CD4-positive, alpha-beta memory T cell (primary cell): ENCODE measurements at regions not wholly inside any gene's neighbourhood (a gene's known extent, or its start where the extent isn't known, plus 50 kb on each side); places are given as distances from the start of the nearest gene placed in this dataset.
"Not testable (repeated sequence)": the region's sequence is repeated elsewhere in the genome, so short reads cannot be mapped to it uniquely, and the experiment has no call there.

Experiments used
- CTCF ChIA-PET: fragments of 350-600 bp; sonication (Branson Sonifier 250); formaldehyde crosslinking; loops from one replicate; lab custom pipeline; 2021; ENCODE audit warnings: inconsistent platforms; ENCODE audit not compliant: partially characterized antibody; lab: Charles Lee
- POLR2A ChIA-PET: fragments of 350-600 bp; sonication (Branson Sonifier 250); formaldehyde crosslinking; loops from one replicate; lab custom pipeline; 2021; ENCODE audit not compliant: partially characterized antibody; lab: Charles Lee
- DNase-seq, 5 donors: peaks; one replicate each; pipeline versions ENCODE4 v3.0.0 to v3.0.0-alpha.2; 2020 to 2022; ENCODE audit warnings: mixed read lengths in 1 of 5
- H3K27ac ChIP-seq: one replicate; pipeline ENCODE4 v1.7.0; 2013; ENCODE audit warnings: low read depth, low read length
- H3K27me3 ChIP-seq: 2 replicates; pipeline ENCODE4 v1.7.0; 2013; ENCODE audit warnings: mild to moderate bottlenecking, low read length, moderate library complexity; ENCODE audit not compliant: insufficient read depth
- H3K36me3 ChIP-seq: 2 replicates; pipeline ENCODE4 v1.7.0; 2013; ENCODE audit warnings: mild to moderate bottlenecking, low read length, moderate library complexity; ENCODE audit not compliant: insufficient read depth
- H3K4me1 ChIP-seq: 2 replicates; pipeline ENCODE4 v1.7.0; 2013; ENCODE audit warnings: mild to moderate bottlenecking, low read length, moderate library complexity; ENCODE audit not compliant: insufficient read depth
- H3K4me3 ChIP-seq, 2 donors: one replicate each; pipeline ENCODE4 v1.7.0; 2013; ENCODE audit warnings: low read length in 2 of 2, mild to moderate bottlenecking in 1 of 2
- H3K9me3 ChIP-seq, 2 donors: one replicate each; pipeline ENCODE4 v1.7.0; 2013; ENCODE audit warnings: low read length in 2 of 2, control low read depth in 1 of 2; ENCODE audit not compliant: control insufficient read depth in 1 of 2
- H3K27ac Mint-ChIP-seq, 7 donors: one replicate each; pipeline ENCODE4 v1.8.0; 2020 to 2021; ENCODE audit warnings: mixed read lengths in 7 of 7, mild to moderate bottlenecking in 6 of 7, inconsistent platforms in 3 of 7, moderate library complexity in 3 of 7
- H3K27me3 Mint-ChIP-seq, 2 donors: one replicate each; pipeline ENCODE4 v1.8.0; 2020 to 2021; ENCODE audit warnings: mixed read lengths in 2 of 2
- H3K36me3 Mint-ChIP-seq, 2 donors: one replicate each; pipeline ENCODE4 v1.8.0; 2020 to 2021; ENCODE audit warnings: mixed read lengths in 2 of 2, inconsistent platforms in 1 of 2, mild to moderate bottlenecking in 1 of 2
- H3K4me1 Mint-ChIP-seq, 4 donors: one replicate each; pipeline ENCODE4 v1.8.0; 2020 to 2021; ENCODE audit warnings: mixed read lengths in 4 of 4, mild to moderate bottlenecking in 1 of 4
- H3K4me3 Mint-ChIP-seq, 8 donors: one replicate each; pipeline ENCODE4 v1.8.0; 2020 to 2021; ENCODE audit warnings: mixed read lengths in 8 of 8, mild to moderate bottlenecking in 7 of 8, moderate library complexity in 6 of 8, inconsistent platforms in 3 of 8
- H3K9me3 Mint-ChIP-seq, 8 donors: one replicate each; pipeline ENCODE4 v1.8.0; 2020 to 2021; ENCODE audit warnings: mixed read lengths in 8 of 8, mild to moderate bottlenecking in 5 of 8, inconsistent platforms in 3 of 8, moderate library complexity in 1 of 8
- intact Hi-C: fragments of 100-400 bp; cut with micrococcal nuclease; formaldehyde crosslinking; loops from one replicate; pipeline ENCODE4 v1.15.1; 2023

GRCh38 chr3:80914854-80915253 lies 846.6 kb downstream of the GBE1 start:
- POLR2A ChIA-PET = no interaction called here
- H3K36me3 ChIP-seq = no peaks in the 10 kb centered on the region

DNA sequence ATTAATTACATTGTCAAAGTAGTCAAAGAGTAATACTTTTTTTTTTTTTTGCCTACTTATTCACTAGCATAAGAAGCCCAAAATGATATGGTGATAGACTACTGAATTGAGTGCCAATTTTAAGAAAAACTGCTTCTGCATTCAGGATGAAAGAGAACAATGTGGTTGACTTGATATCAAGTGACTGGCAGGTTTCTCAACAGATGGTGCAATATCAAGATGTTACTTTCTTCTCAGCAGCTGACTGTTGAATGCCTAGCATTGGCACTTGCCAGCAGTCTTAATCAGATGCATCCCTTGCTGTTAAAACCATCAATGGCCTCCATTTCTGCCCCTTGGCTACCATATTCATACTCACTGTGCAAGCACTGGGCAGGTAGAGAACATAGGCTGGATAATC lies 863.2 kb downstream of the GBE1 start:
- Histone ChIP-seq H3K36me3 (no peaks in the 10 kb centered on the region), H3K9me3 (peaks cover 0 to 7% of the 10 kb centered on the region in 2 donors), H3K27me3 (no peaks in the 10 kb centered on the region), H3K4me1 (no peaks in the 10 kb centered on the region), H3K27ac (no peak overlapping the region), H3K4me3 (no peak overlapping the region)
- no peak for DNase-seq
- intact Hi-C loops = no loop called here
- POLR2A ChIA-PET = no interaction called here
- CTCF ChIA-PET = no interaction called here
- peaks cover 0 to 16% (median 11%) of the 10 kb centered on the region in 8 donors for H3K9me3 Mint-ChIP-seq
- no peaks in the 10 kb centered on the region for H3K4me1 Mint-ChIP-seq
- H3K27me3 Mint-ChIP-seq = no peaks in the 10 kb centered on the region
- H3K36me3 Mint-ChIP-seq = no peaks in the 10 kb centered on the region
- no peak overlapping the region for H3K27ac Mint-ChIP-seq
- H3K4me3 Mint-ChIP-seq = no peak overlapping the region

More at GRCh38 chr3:80914854-80915253, 846.6 kb downstream of the GBE1 start:
- H3K4me1 ChIP-seq = no peaks in the 10 kb centered on the region
- intact Hi-C loops = no loop called here
- H3K27ac ChIP-seq = no peak overlapping the region
- no peak overlapping the region for H3K4me3 ChIP-seq
- no peaks in the 10 kb centered on the region for H3K27me3 ChIP-seq
- Mint-ChIP-seq H3K4me1 (no peaks in the 10 kb centered on the region), H3K4me3 (no peak overlapping the region), H3K27me3 (no peaks in the 10 kb centered on the region), H3K9me3 (peaks cover 0 to 10% (median 0%) of the 10 kb centered on the region in 8 donors), H3K36me3 (no peaks in the 10 kb centered on the region), H3K27ac (no peak overlapping the region)
- CTCF ChIA-PET = no interaction called here
- DNase-seq = no peak
- H3K9me3 ChIP-seq = no peaks in the 10 kb centered on the region

DNA sequence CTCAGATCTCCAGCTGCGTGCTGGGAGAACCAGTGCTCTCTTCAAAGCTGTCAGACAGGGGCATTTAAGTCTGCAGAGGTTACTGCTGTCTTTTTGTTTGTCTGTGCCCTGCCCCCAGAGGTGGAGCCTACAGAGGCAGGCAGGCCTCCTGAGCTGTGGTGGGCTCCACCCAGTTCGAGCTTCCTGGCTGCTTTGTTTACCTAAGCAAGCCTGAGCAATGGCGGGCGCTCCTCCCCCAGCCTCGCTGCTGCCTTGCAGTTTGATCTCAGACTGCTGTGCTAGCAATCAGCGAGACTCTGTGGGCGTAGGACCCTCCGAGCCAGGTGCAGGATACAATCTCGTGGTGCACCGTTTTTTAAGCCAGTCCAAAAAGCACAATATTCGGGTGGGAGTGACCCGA lies 864.4 kb downstream of the GBE1 start:
- H3K4me1 Mint-ChIP-seq, POLR2A ChIA-PET, H3K36me3 Mint-ChIP-seq, H3K27me3 ChIP-seq, DNase-seq, H3K4me3 ChIP-seq, intact Hi-C loops, CTCF ChIA-PET, H3K27ac Mint-ChIP-seq, H3K4me1 ChIP-seq, H3K27me3 Mint-ChIP-seq, H3K4me3 Mint-ChIP-seq, H3K36me3 ChIP-seq, H3K27ac ChIP-seq, H3K9me3 ChIP-seq: not testable (repeated sequence)
- peaks cover 0 to 16% (median 11%) of the 10 kb centered on the region in 8 donors for H3K9me3 Mint-ChIP-seq

DNA sequence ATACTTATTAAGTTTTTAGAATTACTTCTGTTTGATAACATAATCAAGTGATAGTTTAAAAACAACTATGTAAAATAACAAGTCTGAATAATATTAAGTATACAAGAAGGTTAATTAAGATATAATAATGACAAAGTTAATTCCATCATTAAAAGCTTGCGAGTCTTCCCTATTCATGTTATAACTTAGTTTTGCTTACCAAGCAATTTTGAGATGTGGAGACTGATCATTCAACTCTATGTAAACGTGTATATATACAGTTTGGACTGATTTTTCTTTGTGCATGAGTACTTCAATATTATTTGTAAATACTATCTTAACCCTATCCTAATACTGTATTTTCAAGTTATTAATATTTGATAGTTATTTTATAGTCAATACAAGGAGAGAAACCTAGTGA lies 870.9 kb downstream of the GBE1 start:
- H3K36me3 Mint-ChIP-seq = no peaks in the 10 kb centered on the region
- H3K4me1 Mint-ChIP-seq = no peaks in the 10 kb centered on the region
- no peaks in the 10 kb centered on the region for H3K27me3 Mint-ChIP-seq
- POLR2A ChIA-PET = no interaction called here
- Histone ChIP-seq H3K36me3 (no peaks in the 10 kb centered on the region), H3K4me3 (no peak overlapping the region), H3K4me1 (no peaks in the 10 kb centered on the region), H3K9me3 (no peaks in the 10 kb centered on the region), H3K27ac (no peak overlapping the region), H3K27me3 (no peaks in the 10 kb centered on the region)
- CTCF ChIA-PET = no interaction called here
- no peak for DNase-seq
- no peak overlapping the region for H3K4me3 Mint-ChIP-seq
- intact Hi-C loops = no loop called here
- peaks cover 3 to 20% (median 10%) of the 10 kb centered on the region in 8 donors for H3K9me3 Mint-ChIP-seq
- no peak overlapping the region for H3K27ac Mint-ChIP-seq

DNA sequence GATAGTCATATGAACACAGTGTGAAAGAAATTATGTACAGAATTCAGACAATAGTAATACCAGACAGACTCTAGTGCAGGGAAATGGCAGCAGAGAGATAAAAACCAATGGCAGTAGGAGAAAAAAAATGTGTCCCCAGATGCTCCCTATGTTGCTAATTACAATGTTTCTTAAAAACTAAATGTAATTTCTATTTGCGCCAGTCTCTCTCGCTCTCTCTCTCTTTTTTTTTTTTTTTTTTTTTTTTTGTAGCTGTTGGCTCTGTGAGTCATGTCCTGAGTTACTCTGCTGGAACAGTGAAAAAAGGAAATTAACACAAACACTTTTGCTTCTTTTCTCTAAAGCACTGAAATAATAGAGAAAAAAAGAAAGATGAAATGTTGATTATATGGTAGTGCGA lies 871.9 kb downstream of the GBE1 start:
- H3K27me3 ChIP-seq = no peaks in the 10 kb centered on the region
- no peaks in the 10 kb centered on the region for H3K27me3 Mint-ChIP-seq
- H3K4me1 Mint-ChIP-seq = no peaks in the 10 kb centered on the region
- H3K4me3 Mint-ChIP-seq = no peak overlapping the region
- H3K9me3 ChIP-seq = no peaks in the 10 kb centered on the region
- H3K36me3 ChIP-seq = no peaks in the 10 kb centered on the region
- peaks cover 3 to 20% (median 10%) of the 10 kb centered on the region in 8 donors for H3K9me3 Mint-ChIP-seq
- no peaks in the 10 kb centered on the region for H3K4me1 ChIP-seq
- no peak for DNase-seq
- CTCF ChIA-PET = interaction anchor here (0.6 kb wide), 1 partner anchor 18 kb away, joined by 3 read pairs; no protein-coding TSS in a partner anchor
- H3K36me3 Mint-ChIP-seq = no peaks in the 10 kb centered on the region
- POLR2A ChIA-PET = no interaction called here
- H3K4me3 ChIP-seq = no peak overlapping the region
- no peak overlapping the region for H3K27ac Mint-ChIP-seq
- no peak overlapping the region for H3K27ac ChIP-seq
- intact Hi-C loops = no loop called here

- Mint-ChIP-seq H3K36me3 (no peaks in the 10 kb centered on the region), H3K27ac (no peak overlapping the region), H3K27me3 (no peaks in the 10 kb centered on the region), H3K9me3 (peaks cover 5 to 26% (median 17%) of the 10 kb centered on the region in 8 donors), H3K4me1 (no peaks in the 10 kb centered on the region), H3K4me3 (no peak overlapping the region)
- H3K36me3 ChIP-seq = no peaks in the 10 kb centered on the region
- DNase-seq = no peak
- no peak overlapping the region for H3K4me3 ChIP-seq
- ChIA-PET CTCF (no interaction called here), POLR2A (no interaction called here)
- no peak overlapping the region for H3K27ac ChIP-seq
- H3K4me1 ChIP-seq = no peaks in the 10 kb centered on the region
- no peaks in the 10 kb centered on the region for H3K9me3 ChIP-seq
- no peaks in the 10 kb centered on the region for H3K27me3 ChIP-seq
- intact Hi-C loops = no loop called here
Measured at GRCh38 chr3:80870476-80871041, 890.9 kb downstream of the GBE1 start.

- H3K36me3 Mint-ChIP-seq = no peaks in the 10 kb centered on the region
- H3K9me3 Mint-ChIP-seq = peaks cover 3 to 18% (median 6%) of the 10 kb centered on the region in 8 donors
- Histone ChIP-seq H3K36me3 (no peaks in the 10 kb centered on the region), H3K4me3 (no peak overlapping the region), H3K9me3 (no peaks in the 10 kb centered on the region), H3K4me1 (no peaks in the 10 kb centered on the region), H3K27ac (no peak overlapping the region), H3K27me3 (no peaks in the 10 kb centered on the region)
- H3K27ac Mint-ChIP-seq = no peak overlapping the region
- CTCF ChIA-PET = no interaction called here
- POLR2A ChIA-PET = no interaction called here
- no peak overlapping the region for H3K4me3 Mint-ChIP-seq
- no peaks in the 10 kb centered on the region for H3K4me1 Mint-ChIP-seq
- H3K27me3 Mint-ChIP-seq = no peaks in the 10 kb centered on the region
- intact Hi-C loops = no loop called here
- no peak for DNase-seq
Measured at GRCh38 chr3:80855482-80855881, 906.0 kb downstream of the GBE1 start.

- Mint-ChIP-seq H3K4me3 (no peak overlapping the region), H3K9me3 (peaks cover 2 to 24% (median 9%) of the 10 kb centered on the region in 8 donors), H3K27ac (no peak overlapping the region), H3K4me1 (no peaks in the 10 kb centered on the region), H3K27me3 (no peaks in the 10 kb centered on the region), H3K36me3 (no peaks in the 10 kb centered on the region)
- H3K9me3 ChIP-seq = peaks cover 0 to 3% of the 10 kb centered on the region in 2 donors
- no peaks in the 10 kb centered on the region for H3K36me3 ChIP-seq
- no peaks in the 10 kb centered on the region for H3K27me3 ChIP-seq
- ChIA-PET CTCF (no interaction called here), POLR2A (no interaction called here)
- intact Hi-C loops = no loop called here
- no peak for DNase-seq
- H3K27ac ChIP-seq = no peak overlapping the region
- no peak overlapping the region for H3K4me3 ChIP-seq
- H3K4me1 ChIP-seq = no peaks in the 10 kb centered on the region
Measured at GRCh38 chr3:80836395-80836794, 925.0 kb downstream of the GBE1 start.
